Embryonic facial prominence (tissue), 1 donor: ENCODE measurements at regions not wholly inside any gene's neighbourhood (a gene's known extent, or its start where the extent isn't known, plus 50 kb on each side); places are given as distances from the start of the nearest gene placed in this dataset.
A peak's percentile ranks its signal among the peaks of the same experiment; 100 is the strongest.

Experiments used
- DNase-seq: peaks from one replicate; pipeline ENCODE4 v3.0.0-alpha.2; 2016; ENCODE audit errors: extremely low spot score

DNA sequence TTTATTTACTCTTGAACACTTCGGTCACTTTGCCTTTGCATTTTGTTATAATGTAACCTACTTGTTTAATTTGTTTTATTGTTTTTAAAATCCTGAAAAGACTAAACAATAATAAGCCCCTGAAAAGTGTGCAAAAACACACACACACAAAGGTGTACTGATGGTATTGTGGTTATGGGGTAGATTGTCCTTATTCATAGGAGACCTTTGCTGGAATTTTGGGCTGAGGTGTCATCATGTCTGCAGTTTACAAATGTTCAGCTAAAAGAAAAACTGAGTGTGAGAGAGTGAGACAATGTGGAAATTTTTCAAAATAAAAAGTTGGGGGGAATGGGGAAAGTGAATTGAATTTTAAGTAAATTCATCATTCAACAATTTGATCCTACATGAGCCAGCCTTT is 174.9 kb downstream of the QDPR start:
- DNase-seq, result no peak

DNA sequence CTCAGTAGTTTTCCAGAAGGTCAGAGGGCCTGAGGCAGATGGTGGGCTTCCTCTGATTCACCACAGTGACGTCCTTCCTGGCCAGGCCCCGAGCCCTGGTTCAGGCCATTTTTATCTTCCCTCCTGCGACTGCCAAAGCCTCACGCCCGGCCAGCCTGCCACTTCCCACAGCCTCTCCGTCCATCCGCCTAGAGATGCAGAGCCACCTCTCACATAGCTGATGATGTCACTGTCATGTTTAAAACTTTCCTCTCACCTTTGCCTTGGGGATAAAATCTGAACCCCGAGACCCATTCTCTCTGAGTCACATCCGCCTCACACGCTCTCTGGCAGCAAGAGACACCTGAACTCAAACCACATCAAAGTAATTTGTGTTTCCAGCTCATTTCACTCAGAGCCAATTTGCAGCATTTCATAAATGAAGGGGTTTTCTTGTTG is 175.3 kb downstream of the QDPR start:
- DNase-seq, result no peak

DNA sequence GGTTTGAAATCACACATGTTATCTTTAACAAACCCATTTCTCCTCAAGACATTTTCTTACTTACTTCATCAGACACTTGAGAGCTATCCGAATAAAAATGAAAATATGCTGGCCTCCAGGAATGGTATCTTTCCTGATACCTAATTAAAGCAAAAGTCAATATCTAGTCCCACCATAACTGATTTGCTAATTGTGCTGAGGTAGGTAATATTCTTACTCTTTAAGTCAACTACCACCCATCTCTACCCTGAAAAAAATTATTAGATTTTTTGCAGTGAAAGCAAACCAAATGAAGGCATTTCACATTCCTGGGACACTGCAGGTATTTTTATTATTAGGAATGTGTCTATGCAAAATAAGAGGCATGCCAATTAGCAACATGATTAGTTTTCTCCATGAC is 175.8 kb downstream of the QDPR start:
- no peak for DNase-seq

GRCh38 chr4:17335371-17335770 is 176.5 kb downstream of the QDPR start:
- DNase-seq, result no peak

GRCh38 chr4:17332478-17332877 is 179.4 kb downstream of the QDPR start:
- DNase-seq, result no peak

- DNase-seq, result no peak
These were observed 182.8 kb downstream of the QDPR start for GRCh38 chr4:17329046-17329445.

- DNase-seq, result peak; percentile 25
These were observed 183.6 kb downstream of the QDPR start for GRCh38 chr4:17328141-17328815.

- DNase-seq, result no peak
These were observed 184.3 kb downstream of the QDPR start for GRCh38 chr4:17327591-17327990.

GRCh38 chr4:17326756-17327155 is 185.1 kb downstream of the QDPR start:
- DNase-seq, result no peak

GRCh38 chr4:17325098-17325497 is 186.8 kb downstream of the QDPR start:
- DNase-seq, result no peak

GRCh38 chr4:17324386-17324830 is 187.5 kb downstream of the QDPR start:
- peak; percentile 72 for DNase-seq

GRCh38 chr4:17323554-17324385 is 188.1 kb downstream of the QDPR start:
- no peak for DNase-seq

- DNase-seq, result no peak
These were observed 189.4 kb downstream of the QDPR start for GRCh38 chr4:17322514-17322913.

DNA sequence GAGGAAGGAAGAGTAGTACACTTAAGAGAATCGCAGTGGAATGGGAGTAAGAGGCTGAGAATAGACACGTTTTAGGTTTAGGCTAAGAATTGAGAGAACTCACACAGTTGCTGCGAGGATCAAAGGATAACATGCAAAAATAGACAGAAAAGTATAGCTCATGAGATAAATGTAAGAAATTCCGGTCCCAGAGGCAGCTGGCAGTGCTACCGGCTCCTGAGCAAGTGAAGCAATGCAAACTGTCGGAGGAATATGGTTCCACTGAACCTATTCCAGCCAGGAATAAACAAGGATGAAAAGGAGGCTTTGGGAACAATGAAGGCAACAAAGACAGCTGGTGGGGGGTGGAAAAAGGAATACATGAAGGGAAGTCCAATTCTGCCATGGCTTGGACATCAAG is 191.8 kb downstream of the QDPR start:
- no peak for DNase-seq

DNA sequence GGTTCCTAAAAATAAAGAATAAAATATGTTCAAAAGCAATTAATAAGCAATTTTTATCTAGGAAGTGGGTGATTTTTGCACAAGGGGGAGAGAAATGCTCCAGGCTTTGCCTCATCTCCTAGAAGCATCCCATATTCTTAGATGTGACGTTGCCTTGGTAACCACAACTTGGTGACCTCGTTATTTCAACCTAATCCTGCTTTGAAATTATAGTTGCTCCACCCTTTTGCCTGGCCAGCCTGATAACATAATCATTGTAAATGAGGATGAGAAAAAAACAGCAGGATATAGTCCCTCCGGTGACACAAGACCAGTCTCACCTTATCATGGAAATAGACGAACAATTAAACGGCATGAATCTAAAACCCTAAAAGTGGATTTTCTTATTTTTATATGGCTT is 194.4 kb downstream of the QDPR start:
- no peak for DNase-seq

DNA sequence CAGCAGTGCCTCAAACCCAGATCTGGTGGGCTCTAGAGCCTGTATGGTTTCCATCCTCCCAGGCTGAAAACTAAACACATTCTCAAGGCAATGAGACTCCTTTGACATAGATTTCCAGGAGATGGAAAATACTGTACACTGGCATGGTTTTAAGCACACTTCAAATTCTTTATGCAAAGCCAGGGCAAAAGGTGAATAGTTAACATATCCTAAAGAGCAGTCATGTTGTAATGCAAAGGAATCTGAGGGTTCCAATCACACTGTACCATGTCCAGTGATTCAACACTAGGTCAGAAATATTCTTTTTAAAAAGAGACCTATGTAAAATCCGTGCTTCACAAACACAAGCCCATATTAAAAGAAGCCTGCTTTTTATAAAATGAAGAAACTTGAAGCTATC is 195.3 kb downstream of the QDPR start:
- no peak for DNase-seq

DNA sequence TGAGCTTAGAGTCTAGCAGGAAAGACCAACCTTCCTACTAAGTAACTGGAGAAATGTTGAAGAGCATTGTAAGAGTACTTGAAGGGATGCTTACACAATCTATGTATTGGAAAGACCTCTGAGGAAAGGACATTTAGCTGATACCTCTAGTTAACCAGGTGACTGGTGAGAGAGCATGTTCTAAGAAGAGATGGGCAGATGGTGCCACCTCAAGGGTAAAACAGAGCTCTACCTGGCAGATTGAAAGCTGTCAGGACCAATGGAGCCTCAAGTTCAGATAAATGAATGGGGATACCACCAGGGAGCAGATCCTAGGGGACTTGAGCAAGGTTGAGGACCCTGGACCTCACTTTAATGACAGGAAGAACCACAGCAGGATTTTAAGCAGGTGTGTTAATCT is 196.4 kb downstream of the QDPR start:
- DNase-seq, result no peak

GRCh38 chr4:17313194-17313593 is 198.7 kb downstream of the QDPR start:
- DNase-seq, result no peak

- DNase-seq, result no peak
These were observed 201.6 kb downstream of the QDPR start for GRCh38 chr4:17310269-17310652.

DNA sequence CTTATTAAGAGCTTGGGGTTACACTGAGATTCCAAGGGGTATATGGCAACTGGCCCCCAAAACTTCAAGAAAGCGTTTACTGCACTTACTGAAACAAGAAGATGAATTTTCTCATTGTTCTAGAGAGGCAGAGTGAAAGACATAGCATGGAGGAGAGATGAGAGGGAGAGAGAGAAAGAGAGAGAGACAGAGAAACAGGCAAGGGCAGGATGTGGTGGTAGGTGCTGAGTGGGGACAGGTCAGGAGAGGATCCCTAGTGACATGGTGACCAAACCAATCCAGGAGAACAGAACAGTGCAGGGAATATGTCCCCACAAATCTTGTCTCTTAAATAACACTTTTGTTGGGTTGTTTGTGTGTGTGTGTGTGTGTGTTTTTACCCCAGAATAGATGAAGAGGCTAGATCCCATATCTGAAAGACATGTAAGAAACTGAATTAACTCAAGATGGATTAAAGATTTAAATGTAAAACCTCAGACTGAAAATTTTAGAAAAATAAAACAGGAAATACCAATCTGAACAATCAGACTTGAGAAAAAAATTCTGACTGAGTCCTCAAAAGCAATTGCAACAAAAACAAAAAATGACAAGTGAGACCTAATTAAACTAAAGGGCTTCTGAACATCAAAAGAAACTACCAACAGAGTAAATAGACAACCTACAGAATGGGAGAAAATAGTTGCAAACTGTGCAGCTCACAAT is 202.2 kb downstream of the QDPR start:
- no peak for DNase-seq

- no peak for DNase-seq
These were observed 210.0 kb downstream of the QDPR start for GRCh38 chr4:17301869-17302268.

GRCh38 chr4:17301266-17301665 is 210.6 kb downstream of the QDPR start:
- no peak for DNase-seq
